Peyer's patch (tissue), 4 donors: ENCODE measurements at regions not wholly inside any gene's neighbourhood (a gene's known extent, or its start where the extent isn't known, plus 50 kb on each side); places are given as distances from the start of the nearest gene placed in this dataset.

Experiments used
- CTCF ChIP-seq, 6 experiments: fragments of 450-650 bp in 4 of 6; fragments of 200-600 bp in 2 of 6; sonication (generic) in 1 of 6; IDR thresholded peaks; one replicate each; pipeline ENCODE4 v1.5.1; 2017 to 2019; ENCODE audit warnings: antibody characterized with exemption in 6 of 6, mild to moderate bottlenecking in 3 of 6, moderate library complexity in 1 of 6
- POLR2A ChIP-seq, 2 donors: fragments of 450-650 bp; IDR thresholded peaks; one replicate each; pipeline ENCODE4 v1.5.1; 2017; ENCODE audit warnings: antibody characterized with exemption in 2 of 2, mild to moderate bottlenecking in 2 of 2, moderate library complexity in 2 of 2

- no peak for TF ChIP-seq CTCF (IDR thresholded peaks at IDR 0.05)
- TF ChIP-seq POLR2A (IDR thresholded peaks at IDR 0.05): no peak
Measured at GRCh38 chr13:50077431-50077830, 62.2 kb downstream of the KCNRG start.
